ENCODE measurements at regions not wholly inside any gene's neighbourhood (a gene's known extent, or its start where the extent isn't known, plus 50 kb on each side); places are given as distances from the start of the nearest gene placed in this dataset.

GRCh38 chr16:6105115-6105514 is 1007.5 kb upstream of the EEF2KMT start:
- no peak overlapping the region for H3K9ac ChIP-seq (ENCODE audit: insufficient read length, low read depth)
- no peaks in the 10 kb centered on the region for H3K36me3 ChIP-seq (ENCODE audit: insufficient read depth, insufficient read length, low read length)
- no peaks in the 10 kb centered on the region for H3K4me1 ChIP-seq (ENCODE audit: insufficient read depth, insufficient read length)
- H3K9me3 ChIP-seq (ENCODE audit: insufficient read depth, low read length), result peaks cover 23% of the 10 kb centered on the region; the same call in 1 of the 2 replicates
- no peak for DNase-seq (ENCODE audit: low read depth, low spot score)
- TF ChIP-seq SUZ12 (IDR thresholded peaks at IDR 0.05; ENCODE audit: extremely low read depth, insufficient read depth, insufficient read length) (no peak), YY1 (IDR thresholded peaks at IDR 0.05; ENCODE audit: insufficient read depth, insufficient read length) (no peak), ZNF274 (IDR thresholded peaks at IDR 0.05; ENCODE audit: low read depth, low read length) (no peak)
- no peaks in the 10 kb centered on the region for H3K27me3 ChIP-seq (ENCODE audit: insufficient read depth, insufficient read length)
- no peak overlapping the region for H3K4me3 ChIP-seq (ENCODE audit: insufficient read length, low read depth)

GRCh38 chr16:6104428-6104827 is 1006.8 kb upstream of the EEF2KMT start:
- Histone ChIP-seq H3K9ac (ENCODE audit: insufficient read length, low read depth) (no peak overlapping the region), H3K36me3 (ENCODE audit: insufficient read depth, insufficient read length, low read length) (no peaks in the 10 kb centered on the region), H3K27me3 (ENCODE audit: insufficient read depth, insufficient read length) (no peaks in the 10 kb centered on the region), H3K9me3 (ENCODE audit: insufficient read depth, low read length) (peaks cover 23% of the 10 kb centered on the region; the same call in 1 of the 2 replicates), H3K4me3 (ENCODE audit: insufficient read length, low read depth) (no peak overlapping the region), H3K4me1 (ENCODE audit: insufficient read depth, insufficient read length) (no peaks in the 10 kb centered on the region)
- DNase-seq (ENCODE audit: low read depth, low spot score), result no peak
- TF ChIP-seq YY1 (IDR thresholded peaks at IDR 0.05; ENCODE audit: insufficient read depth, insufficient read length) (no peak), SUZ12 (IDR thresholded peaks at IDR 0.05; ENCODE audit: extremely low read depth, insufficient read depth, insufficient read length) (no peak)

GRCh38 chr16:6103561-6103960 is 1006.0 kb upstream of the EEF2KMT start:
- Histone ChIP-seq H3K27me3 (ENCODE audit: insufficient read depth, insufficient read length) (no peaks in the 10 kb centered on the region), H3K9me3 (ENCODE audit: insufficient read depth, low read length) (peaks cover 23% of the 10 kb centered on the region; the same call in 1 of the 2 replicates), H3K4me1 (ENCODE audit: insufficient read depth, insufficient read length) (no peaks in the 10 kb centered on the region), H3K9ac (ENCODE audit: insufficient read length, low read depth) (no peak overlapping the region), H3K4me3 (ENCODE audit: insufficient read length, low read depth) (no peak overlapping the region), H3K36me3 (ENCODE audit: insufficient read depth, insufficient read length, low read length) (no peaks in the 10 kb centered on the region)
- no peak for DNase-seq (ENCODE audit: low read depth, low spot score)
- TF ChIP-seq YY1 (IDR thresholded peaks at IDR 0.05; ENCODE audit: insufficient read depth, insufficient read length) (no peak), ZNF274 (IDR thresholded peaks at IDR 0.05; ENCODE audit: low read depth, low read length) (no peak), SUZ12 (IDR thresholded peaks at IDR 0.05; ENCODE audit: extremely low read depth, insufficient read depth, insufficient read length) (no peak)

GRCh38 chr16:6099102-6099501 is 1001.5 kb upstream of the EEF2KMT start:
- Histone ChIP-seq H3K27me3 (ENCODE audit: insufficient read depth, insufficient read length) (no peaks in the 10 kb centered on the region), H3K36me3 (ENCODE audit: insufficient read depth, insufficient read length, low read length) (no peaks in the 10 kb centered on the region), H3K4me3 (ENCODE audit: insufficient read length, low read depth) (no peak overlapping the region), H3K9me3 (ENCODE audit: insufficient read depth, low read length) (peaks cover 11% of the 10 kb centered on the region; the same call in 1 of the 2 replicates), H3K9ac (ENCODE audit: insufficient read length, low read depth) (no peak overlapping the region), H3K4me1 (ENCODE audit: insufficient read depth, insufficient read length) (no peaks in the 10 kb centered on the region)
- TF ChIP-seq YY1 (IDR thresholded peaks at IDR 0.05; ENCODE audit: insufficient read depth, insufficient read length) (no peak), ZNF274 (IDR thresholded peaks at IDR 0.05; ENCODE audit: low read depth, low read length) (no peak), SUZ12 (IDR thresholded peaks at IDR 0.05; ENCODE audit: extremely low read depth, insufficient read depth, insufficient read length) (no peak)
- no peak for DNase-seq (ENCODE audit: low read depth, low spot score)

- H3K4me3 ChIP-seq (ENCODE audit: insufficient read length, low read depth), result no peak overlapping the region
- H3K27me3 ChIP-seq (ENCODE audit: insufficient read depth, insufficient read length), result no peaks in the 10 kb centered on the region
- no peaks in the 10 kb centered on the region for H3K4me1 ChIP-seq (ENCODE audit: insufficient read depth, insufficient read length)
- DNase-seq (ENCODE audit: low read depth, low spot score), result no peak
- H3K9ac ChIP-seq (ENCODE audit: insufficient read length, low read depth), result no peak overlapping the region
- no peak for TF ChIP-seq ZNF274 (IDR thresholded peaks at IDR 0.05; ENCODE audit: low read depth, low read length)
- TF ChIP-seq SUZ12 (IDR thresholded peaks at IDR 0.05; ENCODE audit: extremely low read depth, insufficient read depth, insufficient read length), result no peak
- no peak for TF ChIP-seq YY1 (IDR thresholded peaks at IDR 0.05; ENCODE audit: insufficient read depth, insufficient read length)
- no peaks in the 10 kb centered on the region for H3K36me3 ChIP-seq (ENCODE audit: insufficient read depth, insufficient read length, low read length)
- no peaks in the 10 kb centered on the region for H3K9me3 ChIP-seq (ENCODE audit: insufficient read depth, low read length)
Measured at GRCh38 chr16:6096931-6097670, 999.5 kb upstream of the EEF2KMT start.

GRCh38 chr16:6095414-6095813 is 997.8 kb upstream of the EEF2KMT start:
- no peaks in the 10 kb centered on the region for H3K27me3 ChIP-seq (ENCODE audit: insufficient read depth, insufficient read length)
- H3K4me3 ChIP-seq (ENCODE audit: insufficient read length, low read depth), result no peak overlapping the region
- no peak for TF ChIP-seq SUZ12 (IDR thresholded peaks at IDR 0.05; ENCODE audit: extremely low read depth, insufficient read depth, insufficient read length)
- TF ChIP-seq ZNF274 (IDR thresholded peaks at IDR 0.05; ENCODE audit: low read depth, low read length), result no peak
- no peak for TF ChIP-seq YY1 (IDR thresholded peaks at IDR 0.05; ENCODE audit: insufficient read depth, insufficient read length)
- no peaks in the 10 kb centered on the region; the same call in 1 of the 2 replicates for H3K9me3 ChIP-seq (ENCODE audit: insufficient read depth, low read length)
- no peaks in the 10 kb centered on the region for H3K4me1 ChIP-seq (ENCODE audit: insufficient read depth, insufficient read length)
- no peak for DNase-seq (ENCODE audit: low read depth, low spot score)
- no peaks in the 10 kb centered on the region for H3K36me3 ChIP-seq (ENCODE audit: insufficient read depth, insufficient read length, low read length)
- no peak overlapping the region for H3K9ac ChIP-seq (ENCODE audit: insufficient read length, low read depth)

GRCh38 chr16:6091021-6091420 is 993.4 kb upstream of the EEF2KMT start:
- Histone ChIP-seq H3K9me3 (ENCODE audit: insufficient read depth, low read length) (no peaks in the 10 kb centered on the region; the same call in 1 of the 2 replicates), H3K4me1 (ENCODE audit: insufficient read depth, insufficient read length) (no peaks in the 10 kb centered on the region), H3K4me3 (ENCODE audit: insufficient read length, low read depth) (no peak overlapping the region), H3K36me3 (ENCODE audit: insufficient read depth, insufficient read length, low read length) (no peaks in the 10 kb centered on the region), H3K27me3 (ENCODE audit: insufficient read depth, insufficient read length) (no peaks in the 10 kb centered on the region), H3K9ac (ENCODE audit: insufficient read length, low read depth) (no peak overlapping the region)
- DNase-seq (ENCODE audit: low read depth, low spot score), result no peak
- no peak for TF ChIP-seq YY1 (IDR thresholded peaks at IDR 0.05; ENCODE audit: insufficient read depth, insufficient read length)
- TF ChIP-seq SUZ12 (IDR thresholded peaks at IDR 0.05; ENCODE audit: extremely low read depth, insufficient read depth, insufficient read length), result no peak
- TF ChIP-seq ZNF274 (IDR thresholded peaks at IDR 0.05; ENCODE audit: low read depth, low read length), result no peak
